ENCODE measurements at regions not wholly inside any gene's neighbourhood (a gene's known extent, or its start where the extent isn't known, plus 50 kb on each side); places are given as distances from the start of the nearest gene placed in this dataset.

DNA sequence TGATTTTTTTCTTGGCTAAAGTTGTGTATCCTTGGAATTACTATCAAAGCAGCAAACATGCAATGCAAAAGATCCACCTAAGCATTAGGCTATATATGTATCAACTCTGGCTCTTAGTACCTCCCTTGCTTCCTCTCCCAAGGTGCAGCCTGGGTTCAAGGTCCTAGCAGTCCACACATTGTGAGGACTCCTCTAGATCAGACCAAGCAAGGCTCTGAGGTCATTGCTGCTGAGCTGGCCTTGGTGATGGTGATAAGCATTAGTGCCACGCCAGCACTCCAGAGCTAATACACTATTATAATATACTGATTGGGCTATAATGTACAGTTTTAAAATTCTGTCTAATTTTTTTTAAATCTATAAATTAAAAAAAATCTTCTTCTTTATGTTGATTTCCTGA, 196.9 kb upstream of the BTG1 start:
- H3K36me3 ChIP-seq: no peaks in the 10 kb centered on the region
- no peak overlapping the region for H3K4me3 ChIP-seq
- 100% methylated on average over 1 of the region's 1 CpG for WGBS (ENCODE audit: insufficient coverage, low coverage, low lambda C conversion rate, missing lambda C conversion rate)
- intact Hi-C loops (cut with DNase I): no loop called here
- no peaks in the 10 kb centered on the region for H3K27me3 ChIP-seq
- DNase-seq (no peak), ATAC-seq (no peak)
- no peaks in the 10 kb centered on the region for H3K4me1 ChIP-seq
- no peak overlapping the region for H3K27ac ChIP-seq
- H3K9me3 ChIP-seq: no peaks in the 10 kb centered on the region
- TF ChIP-seq POLR2A (IDR thresholded peaks at IDR 0.05): no peak
- TF ChIP-seq, protein P1, sequence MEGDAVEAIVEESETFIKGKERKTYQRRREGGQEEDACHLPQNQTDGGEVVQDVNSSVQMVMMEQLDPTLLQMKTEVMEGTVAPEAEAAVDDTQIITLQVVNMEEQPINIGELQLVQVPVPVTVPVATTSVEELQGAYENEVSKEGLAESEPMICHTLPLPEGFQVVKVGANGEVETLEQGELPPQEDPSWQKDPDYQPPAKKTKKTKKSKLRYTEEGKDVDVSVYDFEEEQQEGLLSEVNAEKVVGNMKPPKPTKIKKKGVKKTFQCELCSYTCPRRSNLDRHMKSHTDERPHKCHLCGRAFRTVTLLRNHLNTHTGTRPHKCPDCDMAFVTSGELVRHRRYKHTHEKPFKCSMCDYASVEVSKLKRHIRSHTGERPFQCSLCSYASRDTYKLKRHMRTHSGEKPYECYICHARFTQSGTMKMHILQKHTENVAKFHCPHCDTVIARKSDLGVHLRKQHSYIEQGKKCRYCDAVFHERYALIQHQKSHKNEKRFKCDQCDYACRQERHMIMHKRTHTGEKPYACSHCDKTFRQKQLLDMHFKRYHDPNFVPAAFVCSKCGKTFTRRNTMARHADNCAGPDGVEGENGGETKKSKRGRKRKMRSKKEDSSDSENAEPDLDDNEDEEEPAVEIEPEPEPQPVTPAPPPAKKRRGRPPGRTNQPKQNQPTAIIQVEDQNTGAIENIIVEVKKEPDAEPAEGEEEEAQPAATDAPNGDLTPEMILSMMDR (IDR thresholded peaks at IDR 0.05): no peak

DNA sequence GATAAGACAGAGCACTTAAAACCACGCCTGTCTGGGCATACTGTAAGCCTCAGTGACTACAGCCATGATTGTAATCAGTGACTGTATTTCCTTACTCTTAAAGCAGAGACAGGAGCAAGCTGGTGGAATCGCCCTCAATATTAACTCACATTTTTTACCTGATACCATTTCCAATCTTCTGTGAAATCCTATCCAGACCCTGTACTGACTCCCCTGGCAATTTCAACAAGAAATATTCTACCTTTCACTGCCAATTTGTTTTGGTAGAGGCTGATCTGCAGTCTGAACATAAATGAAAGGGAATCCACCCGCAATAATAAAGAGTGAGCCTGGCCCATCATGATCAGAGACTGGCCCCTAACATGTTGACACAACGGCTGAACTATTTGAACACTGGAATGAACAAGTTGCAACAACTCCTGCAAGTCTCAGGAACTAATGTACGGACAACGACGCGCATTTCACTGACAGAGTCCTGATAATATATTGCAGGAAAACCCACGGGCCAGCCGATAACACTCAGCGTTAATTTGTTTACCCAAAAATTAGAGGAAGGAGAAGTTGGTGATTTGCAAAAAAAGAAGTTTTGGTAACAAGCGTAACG, 195.5 kb upstream of the BTG1 start:
- Histone ChIP-seq H3K4me3 (no peak overlapping the region), H3K27ac (no peak overlapping the region), H3K4me1 (no peaks in the 10 kb centered on the region), H3K36me3 (no peaks in the 10 kb centered on the region), H3K9me3 (no peaks in the 10 kb centered on the region), H3K27me3 (no peaks in the 10 kb centered on the region)
- ATAC-seq: peak; percentile 44 to 69 (median 50)
- intact Hi-C loops (cut with DNase I): no loop called here
- TF ChIP-seq, protein P1 (IDR thresholded peaks at IDR 0.05): no peak
- no peak for TF ChIP-seq POLR2A (IDR thresholded peaks at IDR 0.05)
- no peak for DNase-seq
- WGBS (ENCODE audit: insufficient coverage, low coverage, low lambda C conversion rate, missing lambda C conversion rate): 42% methylated on average over 13 of the region's 13 CpGs

DNA sequence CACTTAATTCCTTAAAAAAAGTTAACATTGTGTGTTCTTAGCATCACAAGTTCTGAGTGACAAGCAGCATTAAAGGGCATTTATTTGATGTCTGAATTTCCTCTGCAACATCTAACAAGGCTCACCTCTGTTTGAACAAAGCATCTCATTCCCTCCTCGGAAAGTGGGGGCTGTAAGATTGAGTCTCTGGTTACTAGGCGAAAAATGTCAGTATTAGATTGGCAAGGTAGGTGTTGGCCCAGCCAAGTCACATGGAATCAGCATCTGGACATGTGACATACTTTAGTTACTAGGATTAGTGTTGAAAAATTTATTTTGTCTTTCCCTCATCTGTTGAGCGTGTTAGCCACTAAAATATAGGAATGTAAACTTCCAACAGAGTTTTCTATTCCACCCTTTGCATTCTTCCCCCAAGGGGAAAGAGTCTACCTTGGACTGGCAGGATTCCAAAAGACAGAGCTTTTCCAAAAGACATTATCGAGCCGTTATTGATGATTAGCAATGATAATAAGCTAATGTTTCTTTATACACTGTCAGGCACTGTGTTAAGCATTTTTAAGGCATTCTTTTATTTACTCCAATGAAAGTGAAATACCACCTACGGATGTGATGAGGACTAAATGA, 194.9 kb upstream of the BTG1 start:
- TF ChIP-seq POLR2A (IDR thresholded peaks at IDR 0.05): no peak
- TF ChIP-seq, protein P1 (IDR thresholded peaks at IDR 0.05): no peak
- DNase-seq: no peak
- WGBS (ENCODE audit: insufficient coverage, low coverage, low lambda C conversion rate, missing lambda C conversion rate): 77% methylated on average over 6 of the region's 6 CpGs
- no peak for ATAC-seq
- H3K36me3 ChIP-seq: no peaks in the 10 kb centered on the region
- no peaks in the 10 kb centered on the region for H3K4me1 ChIP-seq
- no peaks in the 10 kb centered on the region for H3K9me3 ChIP-seq
- no peak overlapping the region for H3K27ac ChIP-seq
- H3K27me3 ChIP-seq: no peaks in the 10 kb centered on the region
- H3K4me3 ChIP-seq: no peak overlapping the region
- intact Hi-C loops (cut with DNase I): no loop called here

DNA sequence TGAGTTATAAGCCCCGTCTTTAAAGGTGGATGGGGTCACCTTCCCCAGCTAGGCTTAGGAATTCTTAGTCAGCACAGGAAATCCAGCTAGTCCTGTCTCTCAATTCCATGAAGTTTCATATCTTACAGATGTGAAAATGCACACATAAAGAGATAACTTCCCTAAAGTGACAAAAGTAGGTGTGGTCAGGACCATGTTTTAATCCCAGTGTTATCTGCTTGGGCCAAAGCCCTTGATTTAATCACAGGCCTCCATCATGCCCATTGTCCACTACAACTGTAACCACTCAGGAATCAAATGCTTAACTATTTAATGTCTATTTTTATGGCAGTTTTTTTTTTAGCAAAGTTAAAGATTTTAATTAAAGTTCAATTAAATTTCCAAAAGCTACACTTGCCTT, 194.4 kb upstream of the BTG1 start:
- intact Hi-C loops (cut with DNase I): no loop called here
- H3K27me3 ChIP-seq: no peaks in the 10 kb centered on the region
- ATAC-seq (no peak), DNase-seq (no peak)
- H3K4me1 ChIP-seq: no peaks in the 10 kb centered on the region
- no peak overlapping the region for H3K4me3 ChIP-seq
- no peak for TF ChIP-seq POLR2A (IDR thresholded peaks at IDR 0.05)
- TF ChIP-seq, protein P1 (IDR thresholded peaks at IDR 0.05): no peak
- WGBS (ENCODE audit: insufficient coverage, low coverage, low lambda C conversion rate, missing lambda C conversion rate): 88% methylated on average over 1 of the region's 1 CpG
- H3K9me3 ChIP-seq: no peaks in the 10 kb centered on the region
- no peak overlapping the region for H3K27ac ChIP-seq
- H3K36me3 ChIP-seq: no peaks in the 10 kb centered on the region
